Neural progenitor cell (in vitro differentiated cells): ENCODE measurements at regions not wholly inside any gene's neighbourhood (a gene's known extent, or its start where the extent isn't known, plus 50 kb on each side); places are given as distances from the start of the nearest gene placed in this dataset.

Source experiments
- DNase-seq: peaks from one replicate; pipeline ENCODE4 v3.0.0-alpha.2; 2016; ENCODE audit warnings: low spot score
- H2AFZ ChIP-seq: fragments of 200-600 bp; sonication (generic); replicated peaks from 2 replicates; pipeline ENCODE4 v1.6.1; 2016; ENCODE audit warnings: antibody characterized with exemption
- H3F3A ChIP-seq: fragments of 200-600 bp; sonication (generic); 2 replicates; pipeline ENCODE4 v1.6.1; 2016; ENCODE audit warnings: antibody characterized with exemption, low read depth
- H3K27ac ChIP-seq: fragments of 200-600 bp; sonication (generic); 2 replicates; pipeline ENCODE4 v1.5.1; 2016; ENCODE audit warnings: mild to moderate bottlenecking
- H3K27me3 ChIP-seq: fragments of 200-600 bp; sonication (generic); 2 replicates; pipeline ENCODE4 v1.6.1; 2016; ENCODE audit warnings: mild to moderate bottlenecking, moderate library complexity
- H3K36me3 ChIP-seq: fragments of 200-600 bp; sonication (generic); 2 replicates; pipeline ENCODE4 v1.5.1; 2016
- H3K4me1 ChIP-seq: fragments of 200-600 bp; sonication (generic); 2 replicates; pipeline ENCODE4 v1.6.1; 2016; ENCODE audit warnings: mixed run types
- H3K4me2 ChIP-seq: fragments of 200-600 bp; sonication (generic); 2 replicates; pipeline ENCODE4 v1.6.1; 2016
- H3K4me3 ChIP-seq: fragments of 200-600 bp; sonication (generic); 2 replicates; pipeline ENCODE4 v1.5.1; 2016
- H3K79me2 ChIP-seq: fragments of 200-600 bp; sonication (generic); 2 replicates; pipeline ENCODE4 v1.6.1; 2016; ENCODE audit warnings: low read depth
- H3K9ac ChIP-seq: fragments of 200-600 bp; sonication (generic); 2 replicates; pipeline ENCODE4 v1.6.1; 2016
- H3K9me3 ChIP-seq: fragments of 200-600 bp; sonication (generic); 2 replicates; pipeline ENCODE4 v1.5.1; 2016; ENCODE audit warnings: low read depth
- H4K20me1 ChIP-seq: fragments of 200-600 bp; sonication (generic); 2 replicates; pipeline ENCODE4 v1.6.1; 2016; ENCODE audit warnings: low read depth
- H3K27ac Mint-ChIP-seq: 3 replicates; pipeline ENCODE4 v1.8.0; 2021; ENCODE audit warnings: mixed read lengths
- H3K27me3 Mint-ChIP-seq: 2 replicates; pipeline ENCODE4 v1.8.0; 2022; ENCODE audit warnings: low read depth, mild to moderate bottlenecking, inconsistent platforms, moderate library complexity, mixed read lengths; ENCODE audit not compliant: insufficient read depth
- H3K36me3 Mint-ChIP-seq: 3 replicates; pipeline ENCODE4 v1.8.0; 2021; ENCODE audit warnings: mixed read lengths
- H3K4me1 Mint-ChIP-seq: 3 replicates; pipeline ENCODE4 v1.8.0; 2021; ENCODE audit warnings: mixed read lengths
- H3K4me3 Mint-ChIP-seq: 3 replicates; pipeline ENCODE4 v1.8.0; 2021; ENCODE audit warnings: mild to moderate bottlenecking, moderate library complexity, mixed read lengths
- H3K9me3 Mint-ChIP-seq: 3 replicates; pipeline ENCODE4 v1.8.0; 2020; ENCODE audit warnings: mixed read lengths
- EZH2 ChIP-seq: fragments of 200-600 bp; sonication (generic); IDR thresholded peaks from 2 replicates; pipeline ENCODE4 v1.6.1; 2017; ENCODE audit warnings: antibody characterized with exemption, mild to moderate bottlenecking, moderate library complexity
- EZH2phosphoT487 ChIP-seq: fragments of 200-600 bp; sonication (generic); IDR thresholded peaks from 2 replicates; pipeline ENCODE4 v1.6.1; 2017; ENCODE audit warnings: antibody characterized with exemption
- TF ChIP-seq, protein P1 (sequence below): fragments of 200-600 bp; sonication (generic); IDR thresholded peaks from 2 replicates; pipeline ENCODE4 v1.5.1; 2017; ENCODE audit warnings: antibody characterized with exemption, mild to moderate bottlenecking

DNA sequence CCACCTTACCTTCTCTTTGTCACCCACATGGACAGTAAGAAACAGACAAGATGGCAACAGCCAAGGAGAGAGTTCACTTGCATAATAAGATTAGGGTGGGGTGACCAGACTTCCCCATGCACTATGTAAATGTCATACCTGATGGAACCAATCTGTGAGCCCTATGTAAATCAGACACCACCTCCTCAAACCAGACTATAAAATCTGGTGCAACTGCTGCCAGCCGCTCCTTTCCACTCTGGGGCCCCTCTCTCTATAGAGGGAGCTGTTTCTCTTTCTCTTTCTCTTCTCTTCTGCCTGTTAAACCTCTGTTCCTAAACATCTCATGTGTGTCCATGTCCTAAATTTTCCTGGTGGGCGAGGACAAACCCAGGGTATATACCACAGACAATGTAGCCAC, 405.5 kb upstream of the CNTN4 start:
- no peak for DNase-seq
- no peak overlapping the region for H3K4me3 Mint-ChIP-seq
- H3K27ac Mint-ChIP-seq, result no peak overlapping the region
- Histone ChIP-seq H3F3A (no peaks in the 10 kb centered on the region), H3K9me3 (no peaks in the 10 kb centered on the region), H4K20me1 (no peaks in the 10 kb centered on the region), H3K79me2 (no peaks in the 10 kb centered on the region), H3K4me2 (no peak overlapping the region), H3K36me3 (no peaks in the 10 kb centered on the region), H3K27ac (no peak overlapping the region), H3K4me3 (no peak overlapping the region), H2AFZ (no peak overlapping the region), H3K4me1 (no peaks in the 10 kb centered on the region), H3K9ac (no peak overlapping the region), H3K27me3 (no peaks in the 10 kb centered on the region)
- TF ChIP-seq, protein P1, sequence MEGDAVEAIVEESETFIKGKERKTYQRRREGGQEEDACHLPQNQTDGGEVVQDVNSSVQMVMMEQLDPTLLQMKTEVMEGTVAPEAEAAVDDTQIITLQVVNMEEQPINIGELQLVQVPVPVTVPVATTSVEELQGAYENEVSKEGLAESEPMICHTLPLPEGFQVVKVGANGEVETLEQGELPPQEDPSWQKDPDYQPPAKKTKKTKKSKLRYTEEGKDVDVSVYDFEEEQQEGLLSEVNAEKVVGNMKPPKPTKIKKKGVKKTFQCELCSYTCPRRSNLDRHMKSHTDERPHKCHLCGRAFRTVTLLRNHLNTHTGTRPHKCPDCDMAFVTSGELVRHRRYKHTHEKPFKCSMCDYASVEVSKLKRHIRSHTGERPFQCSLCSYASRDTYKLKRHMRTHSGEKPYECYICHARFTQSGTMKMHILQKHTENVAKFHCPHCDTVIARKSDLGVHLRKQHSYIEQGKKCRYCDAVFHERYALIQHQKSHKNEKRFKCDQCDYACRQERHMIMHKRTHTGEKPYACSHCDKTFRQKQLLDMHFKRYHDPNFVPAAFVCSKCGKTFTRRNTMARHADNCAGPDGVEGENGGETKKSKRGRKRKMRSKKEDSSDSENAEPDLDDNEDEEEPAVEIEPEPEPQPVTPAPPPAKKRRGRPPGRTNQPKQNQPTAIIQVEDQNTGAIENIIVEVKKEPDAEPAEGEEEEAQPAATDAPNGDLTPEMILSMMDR, result no peak
- no peak for TF ChIP-seq EZH2
- no peak for TF ChIP-seq EZH2phosphoT487
- H3K36me3 Mint-ChIP-seq, result no peaks in the 10 kb centered on the region
- no peaks in the 10 kb centered on the region for H3K27me3 Mint-ChIP-seq
- no peaks in the 10 kb centered on the region for H3K9me3 Mint-ChIP-seq
- H3K4me1 Mint-ChIP-seq, result no peaks in the 10 kb centered on the region

DNA sequence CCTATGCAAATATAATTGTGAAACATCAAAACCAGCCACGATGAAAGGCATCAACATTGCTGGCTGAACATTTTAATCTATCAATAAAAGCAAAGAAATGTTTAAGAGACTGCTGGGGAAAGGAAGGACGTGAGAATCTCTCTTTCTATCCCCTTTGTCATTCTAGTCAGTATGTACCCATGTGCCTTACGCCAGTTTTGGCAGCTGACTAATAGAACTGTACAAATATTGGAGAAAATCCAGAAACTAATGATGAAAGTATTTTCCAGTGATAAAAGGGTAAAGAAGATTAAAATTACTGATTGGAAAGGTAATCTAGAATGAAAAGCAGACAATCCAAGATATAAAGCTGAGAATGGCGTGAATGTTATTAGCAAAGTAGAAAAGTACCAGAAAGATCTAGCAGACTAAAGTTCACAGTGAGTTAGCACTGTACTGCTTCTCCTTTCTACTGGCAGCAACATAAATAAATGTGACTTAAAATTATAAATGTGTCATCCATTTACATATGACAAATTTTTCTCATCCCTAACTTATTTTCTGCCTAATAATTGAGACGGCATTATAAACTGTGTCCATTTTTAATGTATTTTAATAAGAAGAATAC, 401.9 kb upstream of the CNTN4 start:
- no peak overlapping the region for H3K9ac ChIP-seq
- no peaks in the 10 kb centered on the region for H3K4me1 ChIP-seq
- no peak overlapping the region for H3K27ac ChIP-seq
- H2AFZ ChIP-seq, result no peak overlapping the region
- H3K9me3 ChIP-seq, result no peaks in the 10 kb centered on the region
- no peak for DNase-seq
- no peaks in the 10 kb centered on the region for H4K20me1 ChIP-seq
- no peaks in the 10 kb centered on the region for H3K27me3 ChIP-seq
- H3K4me3 ChIP-seq, result no peak overlapping the region
- Mint-ChIP-seq H3K4me3 (no peak overlapping the region), H3K27me3 (no peaks in the 10 kb centered on the region), H3K36me3 (no peaks in the 10 kb centered on the region), H3K4me1 (no peaks in the 10 kb centered on the region), H3K27ac (no peak overlapping the region), H3K9me3 (no peaks in the 10 kb centered on the region)
- H3K79me2 ChIP-seq, result no peaks in the 10 kb centered on the region
- no peak for TF ChIP-seq EZH2
- TF ChIP-seq, protein P1, result no peak
- H3F3A ChIP-seq, result no peaks in the 10 kb centered on the region
- no peaks in the 10 kb centered on the region for H3K36me3 ChIP-seq
- no peak overlapping the region for H3K4me2 ChIP-seq

DNA sequence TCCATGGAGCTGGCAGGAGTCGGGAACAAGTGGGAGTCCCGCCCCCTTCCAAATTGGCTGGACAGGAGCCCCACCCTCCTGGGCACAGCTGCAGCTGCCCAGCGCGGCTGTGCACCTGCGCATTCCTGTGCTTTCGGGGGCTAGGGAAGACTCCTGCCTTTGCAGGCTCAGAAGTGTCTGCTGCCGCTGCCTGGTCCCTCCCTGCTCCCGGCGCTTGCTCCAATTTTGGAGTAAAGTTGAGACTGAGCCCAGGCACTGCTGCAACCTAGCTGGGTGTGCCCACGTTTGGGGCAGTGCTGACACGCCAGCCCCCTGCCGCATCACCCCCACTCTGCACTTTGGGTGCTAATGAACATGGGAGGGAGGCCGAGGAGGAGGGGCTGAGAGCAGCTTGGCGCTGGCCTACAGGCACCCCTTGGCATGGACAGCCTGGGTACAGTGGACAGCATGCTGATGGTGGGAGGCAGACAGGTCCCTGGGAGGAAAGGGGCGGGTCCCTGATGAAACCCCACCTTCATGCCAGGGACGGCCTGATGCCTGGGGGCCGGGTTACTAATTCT, 399.2 kb upstream of the CNTN4 start:
- no peak for DNase-seq
- Histone ChIP-seq H3K9me3 (no peaks in the 10 kb centered on the region), H3K9ac (no peak overlapping the region), H4K20me1 (no peaks in the 10 kb centered on the region), H3K4me3 (no peak overlapping the region), H3K4me1 (no peaks in the 10 kb centered on the region), H3K27ac (no peak overlapping the region), H2AFZ (no peak overlapping the region), H3F3A (no peaks in the 10 kb centered on the region), H3K4me2 (no peak overlapping the region), H3K36me3 (no peaks in the 10 kb centered on the region), H3K27me3 (no peaks in the 10 kb centered on the region), H3K79me2 (no peaks in the 10 kb centered on the region)
- Mint-ChIP-seq H3K36me3 (no peaks in the 10 kb centered on the region), H3K27me3 (no peaks in the 10 kb centered on the region), H3K27ac (no peak overlapping the region), H3K9me3 (no peaks in the 10 kb centered on the region), H3K4me3 (no peak overlapping the region), H3K4me1 (no peaks in the 10 kb centered on the region)
- TF ChIP-seq, protein P1, result no peak
- TF ChIP-seq EZH2 (no peak), EZH2phosphoT487 (no peak)
